HG02759 (cell line): ENCODE measurements at regions not wholly inside any gene's neighbourhood (a gene's known extent, or its start where the extent isn't known, plus 50 kb on each side); places are given as distances from the start of the nearest gene placed in this dataset.
A peak's percentile ranks its signal among the peaks of the same experiment; 100 is the strongest.
"Not testable (repeated sequence)": the region's sequence is repeated elsewhere in the genome, so short reads cannot be mapped to it uniquely, and the experiment has no call there.

Experiments used
- ATAC-seq: cut with Tn5 transposase; IDR thresholded peaks from one replicate; pipeline ENCODE4 v1.9.1; 2021; ENCODE audit warnings: mild to moderate bottlenecking, moderate library complexity; ENCODE audit not compliant: unreplicated experiment

DNA sequence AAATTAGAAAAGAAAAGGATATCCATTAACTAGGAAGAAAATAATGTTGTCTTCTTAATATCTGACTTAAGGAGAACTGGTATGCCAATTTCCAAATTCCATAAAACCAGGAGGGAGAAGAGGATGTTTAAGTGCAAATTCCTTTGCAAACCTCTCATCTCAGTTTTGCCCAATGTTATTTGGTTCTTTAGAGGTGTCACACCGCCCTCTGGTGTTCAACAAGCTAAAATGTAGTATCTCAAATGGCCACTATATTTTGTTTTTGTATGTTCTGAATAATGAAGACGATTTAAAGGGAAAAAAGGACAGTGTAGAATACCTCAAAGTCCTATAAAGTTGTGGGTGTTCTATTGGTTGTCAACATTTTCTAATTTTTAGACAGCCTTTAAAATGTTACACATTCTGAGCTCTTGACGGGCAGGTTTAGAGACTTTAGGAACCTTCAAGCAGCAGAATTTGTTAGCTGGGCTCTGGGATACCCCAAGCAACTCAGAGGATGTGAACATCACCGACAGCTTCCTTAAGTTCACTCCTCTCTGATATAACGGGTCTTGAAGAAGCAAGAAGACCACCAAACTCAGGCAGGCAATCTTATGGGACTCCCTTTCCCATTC, 458.3 kb downstream of the MFSD1 start:
- ATAC-seq: peak; percentile 69

DNA sequence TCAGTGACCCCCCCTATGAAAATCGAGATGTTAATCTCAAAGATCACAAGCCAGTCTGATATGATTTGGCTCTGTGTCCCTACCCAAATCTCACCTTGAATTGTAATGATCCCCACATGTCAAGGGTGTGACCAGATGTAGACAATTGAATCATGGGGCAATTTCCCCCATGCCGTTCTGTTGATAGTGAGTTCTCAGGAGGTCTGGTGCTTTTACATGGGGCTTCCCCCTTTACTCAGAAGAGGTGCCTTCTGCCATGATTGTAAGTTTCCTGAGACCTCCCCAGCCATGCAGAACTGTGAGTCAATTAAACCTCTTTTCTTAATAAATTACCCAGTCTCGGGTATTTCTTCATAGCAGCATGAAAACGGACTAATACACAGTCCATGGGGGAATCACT, 459.5 kb downstream of the MFSD1 start:
- ATAC-seq: not testable (repeated sequence)

DNA sequence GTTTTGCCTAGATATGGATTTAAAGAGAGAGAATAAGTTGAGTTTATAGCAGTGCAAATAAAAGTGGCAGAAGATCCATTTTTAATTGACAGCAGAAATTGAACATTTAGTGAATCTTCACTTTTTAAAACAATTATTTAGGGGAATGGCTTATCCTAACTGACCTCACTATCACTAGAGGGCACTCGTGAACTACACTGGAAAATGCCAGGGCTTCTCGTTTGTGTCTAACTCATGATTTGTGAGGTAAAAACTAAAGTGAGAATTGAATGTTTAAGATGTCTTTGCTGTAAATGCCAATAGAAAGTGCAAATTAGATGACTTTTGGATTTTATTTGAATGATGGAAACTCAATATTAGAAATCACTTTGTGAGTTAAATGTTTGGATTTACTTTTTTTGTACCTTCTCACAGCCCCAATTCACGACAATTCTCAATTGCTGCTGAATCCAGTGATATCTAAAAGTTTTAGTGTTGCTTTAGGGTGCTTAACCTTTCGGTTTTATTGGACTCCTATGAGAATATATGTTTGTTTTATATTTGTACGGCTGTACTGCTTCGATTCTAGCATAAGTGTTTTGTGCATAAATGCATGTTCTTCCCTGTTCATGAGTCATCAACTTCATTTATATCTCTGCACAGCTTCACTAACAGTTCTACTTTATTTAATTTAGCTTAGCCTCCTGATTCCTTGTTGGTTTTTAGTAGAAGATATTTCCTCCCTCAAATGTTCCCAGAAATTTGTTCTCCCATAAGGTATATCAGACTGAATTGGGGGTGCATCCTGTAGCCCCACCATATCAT, 462.1 kb downstream of the MFSD1 start:
- ATAC-seq: no peak

DNA sequence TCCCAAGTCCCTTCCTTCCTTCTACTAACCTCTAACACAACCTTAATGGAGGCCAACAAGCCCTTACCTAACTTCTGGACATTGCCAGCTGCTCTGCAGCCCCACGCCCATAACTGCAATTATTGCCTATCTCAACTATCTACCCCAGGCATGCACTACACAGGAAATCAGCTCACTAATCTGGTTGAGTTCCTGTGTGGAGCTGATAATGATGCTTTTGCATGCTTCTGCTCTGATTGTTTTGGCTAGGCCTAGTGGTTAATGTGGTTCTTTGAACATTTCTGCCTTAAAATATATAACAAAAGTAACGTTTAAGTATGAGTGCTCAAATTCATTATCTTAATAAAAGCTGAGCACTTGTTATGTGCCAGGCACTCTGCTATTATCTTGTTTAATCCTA, 463.9 kb downstream of the MFSD1 start:
- no peak for ATAC-seq

DNA sequence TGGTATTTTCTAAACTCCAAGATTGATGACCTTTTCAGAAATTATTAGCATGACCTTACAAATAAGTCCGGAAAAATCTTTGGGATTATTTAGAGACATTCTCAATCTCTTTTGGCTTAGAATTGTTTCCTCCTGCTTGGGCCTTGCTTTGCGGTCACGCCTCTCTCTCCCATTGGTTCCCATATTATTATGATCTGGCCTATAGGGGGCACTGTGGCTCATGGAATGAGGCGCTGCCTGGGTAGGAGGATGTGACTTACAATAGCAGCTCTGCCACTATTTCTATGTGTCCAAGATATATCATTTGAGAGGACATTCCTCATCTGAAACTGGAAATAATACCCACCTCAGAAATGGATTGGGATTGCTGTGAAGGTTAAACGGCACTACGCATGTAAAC, 464.9 kb downstream of the MFSD1 start:
- no peak for ATAC-seq

DNA sequence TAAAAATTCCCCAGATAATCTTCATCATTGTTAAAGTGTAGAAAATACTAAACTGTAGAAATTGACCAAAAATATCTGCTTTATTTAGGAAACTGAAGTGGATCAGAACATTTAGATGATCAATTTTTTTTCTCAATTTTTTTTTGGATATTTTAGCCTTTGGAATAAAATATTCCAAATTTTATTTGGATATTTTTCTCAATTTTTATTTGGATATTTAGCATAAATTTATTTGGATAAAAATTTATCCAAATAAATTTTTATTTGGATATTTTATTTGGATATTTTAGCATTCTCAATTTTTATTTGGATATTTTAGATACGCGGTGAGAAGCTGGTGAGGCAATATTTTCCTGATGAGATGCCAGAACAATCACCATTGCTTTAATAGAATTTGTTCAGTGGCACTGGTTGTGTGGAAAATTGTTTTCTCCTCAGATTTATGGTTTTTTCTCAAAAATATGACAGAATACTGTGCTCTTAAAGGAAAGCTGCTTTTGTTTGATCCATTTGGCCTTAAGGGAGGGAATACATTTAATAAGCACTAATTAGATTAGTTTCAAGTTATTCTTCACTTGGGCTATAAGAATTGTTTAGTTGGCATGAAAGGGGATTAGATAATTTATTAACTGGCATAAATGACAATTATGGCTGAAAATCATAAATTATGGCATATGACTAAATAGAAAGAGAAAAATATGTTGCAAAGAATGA, 470.1 kb downstream of the MFSD1 start:
- no peak for ATAC-seq

DNA sequence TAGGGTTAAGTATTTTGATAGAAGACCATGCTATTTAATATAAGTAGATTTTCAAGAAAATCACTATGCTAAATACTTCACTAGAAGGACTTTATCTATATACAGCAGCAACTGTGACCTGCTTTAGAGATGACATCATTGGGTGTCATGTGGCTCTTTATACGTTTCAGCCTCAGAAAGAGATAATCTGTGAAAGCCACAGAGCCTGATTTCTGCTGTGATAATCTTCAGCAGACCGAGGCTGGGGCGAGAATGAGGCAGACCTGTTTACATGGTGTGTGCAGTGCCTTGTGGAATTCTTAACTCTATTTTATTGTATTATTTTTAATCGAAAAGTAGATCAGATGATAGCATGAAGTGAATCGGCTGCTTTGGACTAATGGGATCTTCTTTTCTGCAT, 471.2 kb downstream of the MFSD1 start:
- no peak for ATAC-seq

DNA sequence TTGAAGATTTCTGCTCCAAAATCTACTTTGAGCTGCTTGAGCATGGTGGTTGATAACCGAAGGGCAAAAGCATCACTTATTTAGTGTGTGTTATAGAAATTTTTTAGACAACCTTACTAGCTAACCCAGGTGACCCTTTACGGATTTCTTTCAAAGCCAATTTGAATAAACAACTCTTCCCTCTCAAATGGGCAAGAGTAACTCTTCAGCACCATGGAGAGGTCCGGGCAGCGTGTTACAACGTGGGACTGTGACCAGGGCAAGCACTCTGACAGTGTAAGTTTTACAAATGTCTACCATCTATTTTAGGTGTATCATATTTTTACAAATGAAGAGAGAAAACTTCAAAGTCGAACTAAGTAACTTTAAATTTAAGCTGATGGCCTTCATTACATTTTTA, 471.8 kb downstream of the MFSD1 start:
- ATAC-seq: no peak

DNA sequence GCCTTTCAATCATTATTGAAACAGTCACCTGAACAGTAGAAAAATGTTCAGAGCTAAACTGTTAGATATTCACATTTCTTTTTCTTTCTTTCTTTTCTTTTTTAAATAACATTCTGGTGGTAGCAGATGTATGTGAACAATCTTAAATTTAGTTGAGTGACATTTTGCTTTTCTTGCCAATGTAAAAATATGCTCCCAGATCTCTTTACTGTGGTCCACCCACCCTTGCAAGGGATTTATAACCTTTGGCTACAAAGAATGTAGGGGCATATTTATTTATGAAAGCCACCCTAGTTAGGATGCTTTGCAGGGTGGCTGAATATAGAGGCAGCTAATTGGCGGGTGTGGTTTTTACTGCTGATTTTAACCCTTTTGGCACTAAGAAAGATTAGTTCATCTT, 473.9 kb downstream of the MFSD1 start:
- ATAC-seq: no peak

DNA sequence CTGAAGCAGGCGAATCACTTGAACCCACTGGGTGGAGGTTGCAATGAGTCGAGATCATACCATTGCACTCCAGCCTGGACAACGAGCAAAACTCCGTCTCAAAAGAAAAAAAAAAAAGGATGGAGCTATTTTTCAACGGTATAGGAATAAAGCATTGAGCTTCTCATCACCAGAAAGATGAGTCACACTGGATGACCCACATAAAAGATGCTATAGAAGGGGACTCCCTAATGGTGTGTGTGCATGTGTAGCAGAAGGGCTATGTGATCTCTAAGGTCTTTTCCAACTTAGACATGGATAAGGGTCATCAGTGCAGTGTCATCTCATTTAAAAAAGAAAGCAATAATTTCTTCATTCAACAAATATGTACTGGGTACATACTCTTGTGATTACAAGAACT, 476.0 kb downstream of the MFSD1 start:
- ATAC-seq: no peak

DNA sequence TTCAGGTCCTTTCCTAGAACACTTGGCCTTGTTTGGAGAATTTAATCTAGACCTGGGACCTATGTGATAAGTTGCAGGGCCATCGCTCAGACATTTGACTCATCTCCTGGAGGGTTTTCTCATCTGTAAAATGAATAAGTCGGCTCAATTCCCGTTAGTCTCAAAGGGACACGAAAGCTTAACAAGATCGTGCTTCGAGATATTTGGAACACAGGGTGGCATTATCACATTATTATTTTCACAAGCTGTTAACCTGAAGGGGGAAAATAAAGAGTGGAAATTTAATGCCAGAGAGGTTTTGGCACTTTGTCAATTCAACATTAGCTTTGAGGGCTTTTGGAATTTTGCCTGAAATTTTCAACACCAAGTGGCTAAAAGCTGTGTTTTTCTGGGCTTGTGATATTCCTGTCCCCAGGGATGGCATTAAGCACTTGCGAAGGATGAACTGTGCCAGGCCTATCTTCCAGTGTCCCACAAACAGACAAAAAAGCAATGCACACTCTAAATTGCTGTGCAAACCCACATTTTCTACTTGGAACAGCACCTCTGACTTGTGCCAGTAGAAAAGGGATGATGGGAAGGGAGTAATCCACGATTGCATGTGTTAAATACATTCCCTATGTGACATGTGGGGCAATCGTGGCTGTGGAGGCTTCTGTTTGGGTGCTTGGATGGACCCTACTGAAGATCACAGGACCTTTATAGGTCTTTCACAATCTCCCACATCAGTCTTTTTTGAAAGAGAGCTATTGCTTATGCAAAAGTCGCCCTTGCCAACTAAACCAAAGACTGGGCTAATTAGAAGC, 478.7 kb downstream of the MFSD1 start:
- ATAC-seq: no peak

DNA sequence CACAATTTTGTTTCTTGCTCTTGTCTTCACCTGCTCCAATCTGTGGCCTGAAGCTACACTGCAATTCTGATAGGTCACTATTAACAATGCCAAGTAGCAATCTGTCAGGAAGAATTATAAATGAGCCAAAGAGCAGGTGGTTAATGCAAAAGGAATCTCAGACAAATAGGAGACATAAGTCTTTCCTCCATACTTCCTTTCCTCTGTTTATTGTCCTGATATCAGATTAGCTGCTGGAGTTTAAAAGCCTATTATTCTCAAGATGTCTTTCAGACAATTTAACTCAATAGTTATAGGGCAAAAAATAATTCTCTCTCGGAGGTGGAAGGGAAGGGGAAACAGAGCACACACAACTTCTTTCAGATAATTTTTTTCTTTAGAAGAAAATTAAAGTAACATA, 491.6 kb downstream of the MFSD1 start:
- no peak for ATAC-seq

DNA sequence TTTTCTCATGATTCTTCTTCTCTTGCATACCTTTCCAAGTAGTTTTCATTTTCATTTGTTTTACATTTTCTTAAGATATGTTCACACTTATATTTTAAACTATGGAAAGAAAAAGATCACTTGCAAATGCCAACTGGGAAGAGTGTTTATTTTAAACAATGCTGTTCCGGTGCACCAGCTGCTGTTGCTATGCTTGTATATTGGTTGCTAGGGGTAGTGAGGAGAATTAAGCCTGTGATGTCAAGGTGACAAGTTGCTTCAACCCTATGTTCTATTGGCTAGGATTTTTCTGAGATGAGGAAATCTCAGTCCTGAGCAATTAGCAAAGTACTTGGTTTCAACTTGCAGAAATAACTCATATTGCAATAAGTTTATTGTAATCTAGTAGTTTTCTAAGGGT, 500.1 kb downstream of the MFSD1 start:
- ATAC-seq: no peak

DNA sequence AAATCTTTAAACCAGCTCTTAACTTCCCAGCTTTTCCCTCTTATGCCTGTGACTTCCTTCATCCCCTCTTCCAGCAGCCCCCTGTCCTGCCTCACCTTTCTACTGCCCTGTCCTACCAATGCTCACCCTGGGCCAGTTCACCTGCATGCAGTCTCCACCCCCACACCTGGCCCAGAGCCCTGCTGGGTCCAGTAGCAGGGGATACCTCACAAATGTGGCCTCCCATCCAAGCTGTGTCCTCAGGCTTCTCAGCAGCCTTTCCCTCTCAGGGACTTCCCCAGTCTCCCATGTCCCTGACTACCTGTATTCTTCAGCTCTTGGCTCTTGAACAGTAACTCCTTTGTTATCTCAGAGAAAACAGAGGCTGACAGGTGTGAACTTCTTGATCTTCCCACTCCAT, 503.2 kb downstream of the MFSD1 start:
- ATAC-seq: no peak

DNA sequence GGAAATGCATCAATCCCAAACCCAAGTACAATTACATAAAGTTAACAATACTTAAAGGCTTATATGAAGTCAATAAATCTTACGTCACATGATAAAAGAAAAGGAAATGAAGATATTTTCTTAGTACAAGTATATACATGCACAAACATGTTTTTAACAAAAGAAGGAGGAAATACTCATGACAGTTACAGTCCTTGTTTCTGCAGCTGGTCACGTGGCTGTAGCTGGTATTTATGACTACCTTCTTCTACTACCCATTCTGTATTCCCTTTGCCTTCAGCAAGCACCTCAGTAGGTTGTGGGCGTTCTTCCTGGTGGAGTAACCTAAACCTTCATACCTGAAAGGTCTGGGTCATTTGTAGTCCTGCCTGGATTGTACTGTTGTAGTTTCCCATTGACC, 514.9 kb downstream of the MFSD1 start:
- ATAC-seq: not testable (repeated sequence)

DNA sequence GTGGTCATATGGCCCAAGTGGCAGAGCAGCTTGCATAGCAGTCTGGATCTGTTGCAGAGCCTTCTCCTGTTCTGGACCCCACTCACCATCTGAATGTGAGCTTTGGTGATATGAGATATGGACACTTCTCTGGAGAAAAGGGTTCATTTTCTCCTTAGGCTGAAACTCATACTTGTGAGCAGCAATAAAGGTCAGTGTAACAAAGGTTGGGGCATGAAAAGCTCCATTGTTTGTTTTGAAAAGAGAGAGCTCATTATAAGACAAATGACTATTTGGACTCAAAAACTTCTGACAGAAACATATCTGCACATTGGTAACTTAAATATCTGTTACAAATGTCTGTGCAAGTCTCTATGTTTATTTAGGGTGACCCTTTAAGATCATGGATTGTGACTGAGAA, 517.3 kb downstream of the MFSD1 start:
- no peak for ATAC-seq

DNA sequence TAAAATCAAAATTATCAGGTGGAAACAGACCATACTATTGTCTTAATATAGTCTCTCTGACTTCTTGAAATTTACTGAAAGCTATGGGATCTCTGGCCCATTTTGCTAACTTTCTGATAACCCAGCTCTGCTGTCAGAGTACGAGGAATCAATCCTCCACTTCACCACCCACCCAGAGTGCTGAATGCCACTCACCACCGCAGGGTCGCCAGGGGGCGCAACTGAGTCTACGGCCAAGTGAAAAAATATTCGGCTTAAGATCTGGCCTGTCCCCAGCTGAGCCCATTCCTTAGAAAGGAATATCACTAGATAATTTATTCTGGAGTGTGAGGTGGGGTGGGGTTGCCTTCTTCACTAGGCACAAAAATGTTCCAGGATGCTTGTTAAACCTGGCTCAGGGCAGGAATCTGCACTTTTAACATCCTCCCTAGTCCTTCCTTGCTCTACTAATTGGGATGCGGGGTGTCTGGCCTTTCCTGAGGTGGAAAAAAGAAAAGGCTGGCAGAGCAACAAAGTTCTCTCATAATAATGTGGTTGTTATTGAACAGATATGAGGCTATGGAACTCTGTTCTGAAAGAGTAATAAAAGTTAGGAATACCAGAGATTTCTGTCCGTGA, 520.6 kb downstream of the MFSD1 start:
- peak; percentile 83 for ATAC-seq

DNA sequence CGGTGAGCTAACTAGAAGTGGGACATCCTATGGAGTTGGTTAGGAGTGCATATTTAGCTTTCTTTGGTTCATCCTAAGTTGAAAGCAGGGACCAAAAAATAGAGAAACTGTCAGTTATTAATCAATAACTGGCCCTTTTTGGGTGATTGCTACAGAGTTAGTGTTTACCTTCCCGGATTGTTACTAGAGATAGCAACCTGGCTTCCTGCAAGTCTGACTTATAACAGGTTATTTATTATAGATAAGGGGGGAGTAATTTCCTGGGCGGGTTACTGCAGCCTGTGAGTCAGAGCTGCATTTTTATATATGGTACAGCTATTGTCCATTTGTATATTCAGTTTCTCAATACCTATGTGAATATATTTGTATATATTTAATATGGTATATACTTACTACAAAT, 522.0 kb downstream of the MFSD1 start:
- ATAC-seq: no peak

DNA sequence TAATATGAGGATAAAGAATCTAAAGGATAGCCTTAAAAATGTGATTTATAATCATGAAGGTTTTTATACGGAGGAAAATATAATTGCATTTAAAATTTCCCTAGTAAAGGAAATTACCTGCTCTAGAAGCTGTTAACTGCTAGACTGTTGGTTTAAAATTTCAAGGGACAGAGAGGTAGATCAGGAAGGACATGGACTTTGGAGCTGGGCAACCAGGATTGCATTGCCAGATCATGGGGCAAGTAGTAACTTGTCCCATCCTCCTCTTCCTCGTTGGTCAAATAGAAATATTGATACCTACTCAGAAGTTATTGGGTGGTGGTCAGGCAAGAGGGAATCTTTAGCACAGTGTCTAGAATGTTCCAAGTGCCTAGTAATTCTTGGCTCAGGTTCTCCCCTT, 525.1 kb downstream of the MFSD1 start:
- no peak for ATAC-seq

DNA sequence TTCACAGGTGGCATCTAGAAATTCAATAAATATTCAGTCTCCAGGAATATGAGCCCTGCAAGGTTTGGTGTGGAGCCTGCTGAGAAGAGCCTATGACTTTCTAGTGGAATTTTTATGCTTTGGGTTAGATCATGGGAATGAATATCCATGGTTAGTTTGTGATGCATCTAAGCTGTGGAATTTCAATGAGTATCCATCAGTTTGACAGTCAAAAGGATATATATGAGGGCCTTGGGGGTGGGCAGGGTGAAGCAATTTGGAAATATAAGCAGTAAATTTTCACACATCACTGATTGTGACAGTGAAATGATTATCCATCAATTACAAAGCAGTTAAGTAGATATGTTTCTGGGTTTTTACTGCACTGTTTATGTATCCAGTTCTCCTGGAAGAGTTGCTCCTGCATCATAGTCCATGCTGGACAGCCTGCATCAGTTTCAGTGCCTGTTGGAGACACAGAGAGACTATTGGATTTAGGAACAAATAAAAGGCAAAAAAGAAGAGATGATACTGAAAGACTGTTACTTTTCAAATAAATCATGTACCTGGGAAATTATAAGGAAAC, 530.8 kb downstream of the MFSD1 start:
- no peak for ATAC-seq

DNA sequence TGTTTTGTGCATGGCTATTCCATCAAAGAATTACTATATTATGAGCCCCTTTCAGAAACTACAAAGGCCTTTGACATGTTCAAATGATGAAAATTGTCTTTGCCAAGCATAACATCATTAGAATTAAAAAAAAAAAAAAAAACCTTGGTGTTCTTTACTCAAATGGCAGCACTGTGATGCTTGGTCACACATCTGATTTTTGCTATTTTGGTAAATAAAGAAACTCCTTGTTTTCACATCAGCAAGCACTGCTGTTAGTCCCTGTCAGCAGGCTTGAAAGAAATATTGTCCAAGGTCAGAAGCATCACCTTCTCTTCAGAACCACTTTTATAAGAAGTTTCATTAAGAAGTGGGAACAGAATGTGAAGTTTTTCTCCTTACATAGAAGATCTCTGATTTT, 537.3 kb downstream of the MFSD1 start:
- no peak for ATAC-seq
